HUDEP-2 (cell line): ENCODE measurements at regions not wholly inside any gene's neighbourhood (a gene's known extent, or its start where the extent isn't known, plus 50 kb on each side); places are given as distances from the start of the nearest gene placed in this dataset.

Experiments used
- DNase-seq, 76 experiments: peaks; one replicate each; lab custom pipeline; 2025; ENCODE audit not compliant: unreplicated experiment in 76 of 76; lab: John Stamatoyannopoulos, UW

- DNase-seq, result no peak
These were observed 150.4 kb upstream of the GAREM1 start for GRCh38 chr18:32621034-32621433.

- DNase-seq, result no peak
These were observed 147.9 kb upstream of the GAREM1 start for GRCh38 chr18:32618546-32618945.

GRCh38 chr18:32613821-32614220, 143.1 kb upstream of the GAREM1 start:
- no peak for DNase-seq

- no peak for DNase-seq
These were observed 142.0 kb upstream of the GAREM1 start for GRCh38 chr18:32612651-32613050.

GRCh38 chr18:32610176-32610575, 139.5 kb upstream of the GAREM1 start:
- DNase-seq, result no peak

- DNase-seq, result no peak
These were observed 137.1 kb upstream of the GAREM1 start for GRCh38 chr18:32607816-32608215.

- DNase-seq, result no peak
These were observed 127.5 kb upstream of the GAREM1 start for GRCh38 chr18:32598144-32598543.

GRCh38 chr18:32596501-32596900, 125.8 kb upstream of the GAREM1 start:
- DNase-seq, result no peak

- no peak for DNase-seq
These were observed 125.2 kb upstream of the GAREM1 start for GRCh38 chr18:32595832-32596231.

GRCh38 chr18:32588191-32588590, 117.5 kb upstream of the GAREM1 start:
- DNase-seq, result no peak

- DNase-seq, result no peak
These were observed 112.7 kb upstream of the GAREM1 start for GRCh38 chr18:32583431-32583830.

GRCh38 chr18:32582455-32582854, 111.8 kb upstream of the GAREM1 start:
- no peak for DNase-seq

- DNase-seq, result no peak
These were observed 106.9 kb upstream of the GAREM1 start for GRCh38 chr18:32577561-32577960.

GRCh38 chr18:32576296-32576916, 105.7 kb upstream of the GAREM1 start:
- peak in 4 of 76 experiments; percentile 0 to 28 (median 3) for DNase-seq

GRCh38 chr18:32566960-32567359, 96.3 kb upstream of the GAREM1 start:
- DNase-seq, result no peak

- DNase-seq, result no peak
These were observed 83.1 kb upstream of the GAREM1 start for GRCh38 chr18:32553640-32554365.

GRCh38 chr18:32553174-32553573, 82.5 kb upstream of the GAREM1 start:
- DNase-seq, result no peak

GRCh38 chr18:32552421-32553030, 81.8 kb upstream of the GAREM1 start:
- peak in 38 of 76 experiments; percentile 1 to 69 (median 34) for DNase-seq

GRCh38 chr18:32550963-32551362, 80.3 kb upstream of the GAREM1 start:
- DNase-seq, result no peak

GRCh38 chr18:32549248-32550110, 78.8 kb upstream of the GAREM1 start:
- DNase-seq, result peak in 25 of 76 experiments; percentile 0 to 50 (median 7)

- no peak for DNase-seq
These were observed 78.0 kb upstream of the GAREM1 start for GRCh38 chr18:32548688-32549087.
